ENCODE measurements at regions not wholly inside any gene's neighbourhood (a gene's known extent, or its start where the extent isn't known, plus 50 kb on each side); places are given as distances from the start of the nearest gene placed in this dataset.

GRCh38 chr13:27704681-27705080 lies 83.0 kb downstream of the POLR1D start:
- H3K4me1 ChIP-seq (ENCODE audit: low read length), result peaks cover 11% of the 10 kb centered on the region
- peak overlapping the region; percentile 1; the same call in 1 of the 2 replicates for H3K4me2 ChIP-seq (ENCODE audit: low read length)
- peaks cover 20% of the 10 kb centered on the region for H3K9me3 ChIP-seq (ENCODE audit: insufficient read depth, low read length)
- no peak overlapping the region for H3K4me3 ChIP-seq (ENCODE audit: low read length)
- no peak overlapping the region for H3K9ac ChIP-seq (ENCODE audit: low read length)
- no peaks in the 10 kb centered on the region for H4K20me1 ChIP-seq (ENCODE audit: insufficient read depth, low read length)
- H3K79me2 ChIP-seq (ENCODE audit: low read length), result no peaks in the 10 kb centered on the region
- no peaks in the 10 kb centered on the region for H3K27me3 ChIP-seq (ENCODE audit: low read depth, low read length)
- TF ChIP-seq EZH2phosphoT487 (IDR thresholded peaks at IDR 0.05; ENCODE audit: low read depth), result no peak
- TF ChIP-seq, protein P1, sequence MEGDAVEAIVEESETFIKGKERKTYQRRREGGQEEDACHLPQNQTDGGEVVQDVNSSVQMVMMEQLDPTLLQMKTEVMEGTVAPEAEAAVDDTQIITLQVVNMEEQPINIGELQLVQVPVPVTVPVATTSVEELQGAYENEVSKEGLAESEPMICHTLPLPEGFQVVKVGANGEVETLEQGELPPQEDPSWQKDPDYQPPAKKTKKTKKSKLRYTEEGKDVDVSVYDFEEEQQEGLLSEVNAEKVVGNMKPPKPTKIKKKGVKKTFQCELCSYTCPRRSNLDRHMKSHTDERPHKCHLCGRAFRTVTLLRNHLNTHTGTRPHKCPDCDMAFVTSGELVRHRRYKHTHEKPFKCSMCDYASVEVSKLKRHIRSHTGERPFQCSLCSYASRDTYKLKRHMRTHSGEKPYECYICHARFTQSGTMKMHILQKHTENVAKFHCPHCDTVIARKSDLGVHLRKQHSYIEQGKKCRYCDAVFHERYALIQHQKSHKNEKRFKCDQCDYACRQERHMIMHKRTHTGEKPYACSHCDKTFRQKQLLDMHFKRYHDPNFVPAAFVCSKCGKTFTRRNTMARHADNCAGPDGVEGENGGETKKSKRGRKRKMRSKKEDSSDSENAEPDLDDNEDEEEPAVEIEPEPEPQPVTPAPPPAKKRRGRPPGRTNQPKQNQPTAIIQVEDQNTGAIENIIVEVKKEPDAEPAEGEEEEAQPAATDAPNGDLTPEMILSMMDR (IDR thresholded peaks at IDR 0.05; ENCODE audit: low read depth, low read length), result no peak
- peaks cover 11% of the 10 kb centered on the region for H3K36me3 ChIP-seq (replicated peaks; ENCODE audit: low read depth, low read length)
- H3K27ac ChIP-seq (ENCODE audit: low read length), result no peak overlapping the region
- no peak overlapping the region for H2AFZ ChIP-seq (ENCODE audit: low read depth, low read length)

DNA sequence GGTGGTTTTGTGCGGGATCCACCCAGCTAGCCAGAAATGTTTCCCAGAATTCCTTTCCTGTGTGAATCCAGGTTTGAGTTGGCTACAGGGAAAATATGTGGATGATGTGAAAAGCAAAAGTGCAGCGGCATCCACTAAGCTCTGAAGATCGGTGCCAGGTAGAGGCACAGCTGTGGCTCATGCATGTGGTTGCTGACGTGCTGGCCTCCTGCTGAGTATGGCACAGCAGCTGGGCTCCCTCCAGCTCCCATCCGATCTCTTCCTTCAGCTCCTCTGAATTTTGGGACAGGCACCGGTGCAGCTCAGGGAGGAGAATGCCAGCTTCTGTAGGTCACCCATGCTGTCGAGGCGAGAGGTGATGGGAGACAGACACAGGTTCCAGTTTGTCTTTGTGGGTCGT lies 84.0 kb upstream of the GSX1 start:
- H3K9me3 ChIP-seq (ENCODE audit: insufficient read depth, low read length), result peaks cover 13% of the 10 kb centered on the region
- peaks cover 11% of the 10 kb centered on the region for H3K4me1 ChIP-seq (ENCODE audit: low read length)
- H3K9ac ChIP-seq (ENCODE audit: low read length), result no peak overlapping the region
- no peak overlapping the region for H3K4me3 ChIP-seq (ENCODE audit: low read length)
- no peaks in the 10 kb centered on the region for H3K27me3 ChIP-seq (ENCODE audit: low read depth, low read length)
- TF ChIP-seq EZH2phosphoT487 (IDR thresholded peaks at IDR 0.05; ENCODE audit: low read depth), result no peak
- TF ChIP-seq, protein P1 (IDR thresholded peaks at IDR 0.05; ENCODE audit: low read depth, low read length), result no peak
- peaks cover 7% of the 10 kb centered on the region for H3K36me3 ChIP-seq (replicated peaks; ENCODE audit: low read depth, low read length)
- no peak overlapping the region for H2AFZ ChIP-seq (ENCODE audit: low read depth, low read length)
- no peaks in the 10 kb centered on the region for H4K20me1 ChIP-seq (ENCODE audit: insufficient read depth, low read length)
- no peak overlapping the region for H3K4me2 ChIP-seq (ENCODE audit: low read length)
- no peak overlapping the region for H3K27ac ChIP-seq (ENCODE audit: low read length)
- H3K79me2 ChIP-seq (ENCODE audit: low read length), result no peaks in the 10 kb centered on the region

GRCh38 chr13:27709779-27710178 lies 82.5 kb upstream of the GSX1 start:
- Histone ChIP-seq H3K9me3 (ENCODE audit: insufficient read depth, low read length) (0 out of 2 replicates have a peak, but pooled peaks cover 5% of the 10 kb centered on the region), H3K4me2 (ENCODE audit: low read length) (no peak overlapping the region), H3K27me3 (ENCODE audit: low read depth, low read length) (no peaks in the 10 kb centered on the region), H3K4me1 (ENCODE audit: low read length) (peaks cover 7% of the 10 kb centered on the region), H3K36me3 (replicated peaks; ENCODE audit: low read depth, low read length) (no peaks in the 10 kb centered on the region), H3K9ac (ENCODE audit: low read length) (no peak overlapping the region), H3K79me2 (ENCODE audit: low read length) (no peaks in the 10 kb centered on the region), H3K27ac (ENCODE audit: low read length) (no peak overlapping the region), H2AFZ (ENCODE audit: low read depth, low read length) (no peak overlapping the region), H4K20me1 (ENCODE audit: insufficient read depth, low read length) (no peaks in the 10 kb centered on the region), H3K4me3 (ENCODE audit: low read length) (no peak overlapping the region)
- TF ChIP-seq, protein P1 (IDR thresholded peaks at IDR 0.05; ENCODE audit: low read depth, low read length), result no peak
- TF ChIP-seq EZH2phosphoT487 (IDR thresholded peaks at IDR 0.05; ENCODE audit: low read depth), result no peak

DNA sequence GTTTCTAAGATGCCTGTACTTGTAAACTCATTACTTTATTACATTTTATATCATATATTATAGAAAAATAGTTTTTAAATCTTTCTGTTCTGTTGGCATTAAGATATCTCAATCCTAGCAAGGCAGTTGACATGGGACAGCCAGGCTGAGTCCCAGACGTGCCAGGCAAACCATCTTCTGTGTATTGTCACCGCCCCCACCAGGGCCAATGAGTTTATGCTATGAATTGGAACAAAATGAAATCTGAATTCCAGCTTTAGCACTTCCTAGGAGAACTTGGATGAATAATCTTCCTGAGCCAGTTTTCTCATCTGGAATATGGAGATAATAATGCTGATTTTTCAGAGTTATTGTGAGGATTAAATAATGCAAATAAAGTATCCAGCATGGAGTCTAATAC lies 79.9 kb upstream of the GSX1 start:
- Histone ChIP-seq H3K79me2 (ENCODE audit: low read length) (no peaks in the 10 kb centered on the region), H2AFZ (ENCODE audit: low read depth, low read length) (no peak overlapping the region), H3K27ac (ENCODE audit: low read length) (no peak overlapping the region), H3K4me1 (ENCODE audit: low read length) (peaks cover 1% of the 10 kb centered on the region; the same call in 1 of the 2 replicates), H3K4me3 (ENCODE audit: low read length) (no peak overlapping the region), H4K20me1 (ENCODE audit: insufficient read depth, low read length) (no peaks in the 10 kb centered on the region), H3K9me3 (ENCODE audit: insufficient read depth, low read length) (no peaks in the 10 kb centered on the region), H3K36me3 (replicated peaks; ENCODE audit: low read depth, low read length) (no peaks in the 10 kb centered on the region), H3K4me2 (ENCODE audit: low read length) (no peak overlapping the region), H3K9ac (ENCODE audit: low read length) (no peak overlapping the region), H3K27me3 (ENCODE audit: low read depth, low read length) (no peaks in the 10 kb centered on the region; the same call in 1 of the 2 replicates)
- no peak for TF ChIP-seq EZH2phosphoT487 (IDR thresholded peaks at IDR 0.05; ENCODE audit: low read depth)
- TF ChIP-seq, protein P1 (IDR thresholded peaks at IDR 0.05; ENCODE audit: low read depth, low read length), result 0 out of 2 replicates have a peak, but pooled peaks have one; percentile 13
